HCT116 (cell line): ENCODE measurements at regions not wholly inside any gene's neighbourhood (a gene's known extent, or its start where the extent isn't known, plus 50 kb on each side); places are given as distances from the start of the nearest gene placed in this dataset.

Experiments
- ATAC-seq: fragments of 200-7000 bp; cut with Tn5 transposase; 2 replicates; pipeline ENCODE4 v1.9.1; 2020; ENCODE audit warnings: mild to moderate bottlenecking, moderate library complexity
- BruUV-seq: library from RNA; stranded (reverse); fragments of 400-500 nt; replicated peaks from 2 replicates; lab custom pipeline; 2021; lab: Mats Ljungman, UMichigan
- CTCF ChIA-PET: fragments of 300-600 bp; sonication (Branson Sonifier 250); formaldehyde crosslinking; loops from one replicate; lab custom pipeline; 2021; ENCODE audit warnings: antibody characterized with exemption; lab: Charles Lee
- POLR2A ChIA-PET: fragments of 300-600, 350-600 bp; sonication (Branson Sonifier 250); formaldehyde crosslinking; loops from one replicate; lab custom pipeline; 2021; ENCODE audit warnings: antibody characterized with exemption; lab: Charles Lee
- RAD21 ChIA-PET, 2 experiments: fragments of 300-600 bp; sonication (Branson Sonifier 250); formaldehyde crosslinking; loops; one replicate each; lab custom pipeline; 2023; ENCODE audit warnings: low total read pairs in 2 of 2; ENCODE audit not compliant: uncharacterized antibody in 2 of 2, unreplicated experiment in 2 of 2, low non-redundant PET in 1 of 2; lab: Charles Lee
- DNase-seq: peaks from one replicate; pipeline ENCODE4 v3.0.0-alpha.2; 2010; ENCODE audit warnings: low read depth, low spot score
- H2AFZ ChIP-seq: fragments of 200-600 bp; shearing (Covaris generic), sonication (generic); 2 replicates; pipeline ENCODE4 v1.6.1; 2017; ENCODE audit warnings: low read depth, mixed run types, mixed read lengths, antibody characterized with exemption, low read length; ENCODE audit not compliant: poor library complexity, severe bottlenecking
- H3K27ac ChIP-seq: 2 replicates; pipeline ENCODE4 v1.5.1; 2012; ENCODE audit warnings: low read depth, low read length
- H3K27me3 ChIP-seq: fragments of 200-600 bp; sonication (generic); 2 replicates; pipeline ENCODE4 v1.6.1; 2016; ENCODE audit warnings: mixed run types, low read length, mixed read lengths; ENCODE audit not compliant: insufficient read depth
- H3K36me3 ChIP-seq, 2 experiments: fragments of 200-500 bp in 1 of 2; fragments of 200-600 bp in 1 of 2; sonication (Bioruptor generic) in 1 of 2; sonication (generic) in 1 of 2; 2 replicates each; pipeline versions ENCODE4 v1.5.1 to v1.6.1; 2014 to 2016; ENCODE audit warnings: low read length in 2 of 2, inconsistent platforms in 1 of 2, mixed read lengths in 1 of 2, mixed run types in 1 of 2; ENCODE audit not compliant: insufficient read depth in 2 of 2, control insufficient read depth in 1 of 2
- H3K4me1 ChIP-seq, 2 experiments: fragments of 200-600 bp in 1 of 2; sonication (generic) in 1 of 2; 2 replicates each; pipeline versions ENCODE4 v1.5.1 to v1.6.1; 2012 to 2017; ENCODE audit warnings: low read length in 2 of 2, inconsistent platforms in 1 of 2, mild to moderate bottlenecking in 1 of 2, mixed read lengths in 1 of 2, mixed run types in 1 of 2, moderate library complexity in 1 of 2; ENCODE audit not compliant: insufficient read depth in 2 of 2, control insufficient read depth in 1 of 2
- H3K4me2 ChIP-seq: fragments of 200-600 bp; sonication (generic); 2 replicates; pipeline ENCODE4 v1.6.1; 2017; ENCODE audit warnings: mixed run types, low read length, mixed read lengths
- H3K4me3 ChIP-seq, 2 experiments: fragments of 200-600 bp in 1 of 2; sonication (generic) in 1 of 2; replicated peaks in 1 of 2; 2 replicates each; pipeline ENCODE4 v1.5.1; 2011 to 2016; ENCODE audit warnings: low read length in 2 of 2, control low read depth in 1 of 2, low read depth in 1 of 2, mild to moderate bottlenecking in 1 of 2, mixed read lengths in 1 of 2, mixed run types in 1 of 2
- H3K79me2 ChIP-seq: fragments of 200-600 bp; sonication (generic); 2 replicates; pipeline ENCODE4 v1.6.1; 2017; ENCODE audit warnings: mild to moderate bottlenecking, mixed run types, low read length, moderate library complexity, mixed read lengths; ENCODE audit not compliant: insufficient read depth
- H3K9ac ChIP-seq: fragments of 200-600 bp; sonication (generic); 2 replicates; pipeline ENCODE4 v1.6.1; 2016; ENCODE audit warnings: low read length, mixed read lengths
- H3K9me2 ChIP-seq: fragments of 200-600 bp; sonication (generic), shearing (Covaris generic); 2 replicates; pipeline ENCODE4 v1.6.1; 2017; ENCODE audit warnings: mixed run types, mild to moderate bottlenecking, moderate library complexity; ENCODE audit not compliant: insufficient read depth
- H3K9me3 ChIP-seq, 2 experiments: fragments of 200-500 bp in 1 of 2; fragments of 200-600 bp in 1 of 2; sonication (Bioruptor generic) in 1 of 2; sonication (generic) in 1 of 2; 2 replicates each; pipeline ENCODE4 v1.6.1; 2014 to 2017; ENCODE audit warnings: low read length in 2 of 2, mixed read lengths in 2 of 2, inconsistent platforms in 1 of 2, low read depth in 1 of 2, mild to moderate bottlenecking in 1 of 2, mixed run types in 1 of 2, moderate library complexity in 1 of 2; ENCODE audit not compliant: control insufficient read depth in 1 of 2, insufficient read depth in 1 of 2
- H4K20me1 ChIP-seq: fragments of 200-600 bp; sonication (generic), shearing (Covaris generic); 2 replicates; pipeline ENCODE4 v1.6.1; 2017; ENCODE audit warnings: mixed run types, mild to moderate bottlenecking, moderate library complexity; ENCODE audit not compliant: insufficient read depth
- ATF3 ChIP-seq: IDR thresholded peaks from 2 replicates; pipeline ENCODE4 v1.6.1; 2012
- CEBPB ChIP-seq: IDR thresholded peaks from 2 replicates; pipeline ENCODE4 v1.6.1; 2012; ENCODE audit warnings: low read depth
- CTCF ChIP-seq, 3 experiments: fragments of 200-600 bp in 1 of 3; sonication (generic) in 1 of 3; IDR thresholded peaks in 2 of 3; conservative IDR thresholded peaks in 1 of 3; 2 replicates each; pipeline ENCODE4 v1.5.1; 2012 to 2017; ENCODE audit warnings: low read depth in 2 of 3, low read length in 2 of 3, antibody characterized with exemption in 1 of 3, borderline replicate concordance in 1 of 3, control low read depth in 1 of 3, mild to moderate bottlenecking in 1 of 3, mixed read lengths in 1 of 3, mixed run types in 1 of 3, moderate library complexity in 1 of 3; ENCODE audit not compliant: insufficient read depth in 1 of 3
- EGR1 ChIP-seq: IDR thresholded peaks from 2 replicates; pipeline ENCODE4 v1.6.1; 2012; ENCODE audit warnings: low read depth
- ELF1 ChIP-seq: IDR thresholded peaks from 2 replicates; pipeline ENCODE4 v1.6.1; 2012; ENCODE audit warnings: low read depth, borderline replicate concordance
- FOSL1 ChIP-seq: IDR thresholded peaks from 2 replicates; pipeline ENCODE4 v1.6.1; 2012; ENCODE audit warnings: low read depth
- JUND ChIP-seq: IDR thresholded peaks from 2 replicates; pipeline ENCODE4 v1.6.1; 2012
- POLR2A ChIP-seq: IDR thresholded peaks from 2 replicates; pipeline ENCODE4 v1.7.0; 2011; ENCODE audit warnings: borderline replicate concordance; ENCODE audit not compliant: insufficient read depth, insufficient read length; ENCODE audit errors: extremely low read depth
- RAD21 ChIP-seq: IDR thresholded peaks from 2 replicates; pipeline ENCODE4 v1.6.1; 2012; ENCODE audit warnings: low read depth, mild to moderate bottlenecking
- REST ChIP-seq: IDR thresholded peaks from 2 replicates; pipeline ENCODE4 v1.6.1; 2012; ENCODE audit warnings: low read depth
- SIN3A ChIP-seq: IDR thresholded peaks from 2 replicates; pipeline ENCODE4 v1.6.1; 2012; ENCODE audit warnings: low read depth
- SRF ChIP-seq: IDR thresholded peaks from 2 replicates; pipeline ENCODE4 v1.6.1; 2012; ENCODE audit warnings: low read depth
- TCF7L2 ChIP-seq: IDR thresholded peaks from 2 replicates; pipeline ENCODE4 v1.7.0; 2011; ENCODE audit warnings: borderline replicate concordance, inconsistent platforms; ENCODE audit not compliant: insufficient read depth, insufficient read length; ENCODE audit errors: extremely low read depth
- YY1 ChIP-seq: IDR thresholded peaks from 2 replicates; pipeline ENCODE4 v1.6.1; 2011; ENCODE audit warnings: low read length, low read depth, moderate library complexity, mild to moderate bottlenecking; ENCODE audit not compliant: insufficient replicate concordance; ENCODE audit errors: extremely low read depth
- ZFX ChIP-seq: fragments of 450-650 bp; IDR thresholded peaks from 2 replicates; pipeline ENCODE4 v1.6.1; 2017
- ZNF274 ChIP-seq: fragments of 200-500 bp; sonication (Bioruptor generic); IDR thresholded peaks from 2 replicates; pipeline ENCODE4 v1.6.1; 2014; ENCODE audit warnings: mild to moderate bottlenecking, low read depth, low read length, inconsistent platforms
- intact Hi-C: fragments of 100-400 bp; cut with micrococcal nuclease; formaldehyde crosslinking; loops from 2 replicates; pipeline ENCODE4 v1.10.0; 2022
- TF ChIP-seq, protein P1 (sequence below): IDR thresholded peaks from 2 replicates; pipeline ENCODE4 v1.6.1; 2011; ENCODE audit warnings: mild to moderate bottlenecking, low read length, moderate library complexity; ENCODE audit not compliant: insufficient replicate concordance; ENCODE audit errors: extremely low read depth

GRCh38 chr4:78691971-78692821, 84.0 kb upstream of the BMP2K start:
- RAD21 ChIA-PET = no interaction called here
- Histone ChIP-seq H3K4me3 (no peak overlapping the region), H3K4me1 (peaks cover 0 to 4% of the 10 kb centered on the region in 2 experiments; a peak in 1 of 4 replicates), H3K9me2 (no peaks in the 10 kb centered on the region), H3K4me2 (no peak overlapping the region), H3K9ac (no peak overlapping the region), H3K9me3 (no peaks in the 10 kb centered on the region), H2AFZ (no peak overlapping the region), H4K20me1 (no peaks in the 10 kb centered on the region), H3K27ac (no peak overlapping the region), H3K27me3 (no peaks in the 10 kb centered on the region), H3K36me3 (no peaks in the 10 kb centered on the region), H3K79me2 (no peaks in the 10 kb centered on the region)
- CTCF ChIA-PET = no interaction called here
- DNase-seq (no peak), ATAC-seq (no peak)
- intact Hi-C loops = no loop called here
- no peak for TF ChIP-seq CEBPB
- TF ChIP-seq SRF = no peak
- TF ChIP-seq ELF1 = no peak
- no peak for TF ChIP-seq REST
- TF ChIP-seq CTCF (IDR thresholded peaks at IDR 0.05 in 2 of 3, conservative IDR thresholded peaks at IDR 0.05 in 1 of 3; ENCODE audit: borderline replicate concordance in 1 of 3, insufficient read depth in 1 of 3, low read depth in 2 of 3, low read length in 2 of 3) = no peak
- no peak for TF ChIP-seq YY1
- TF ChIP-seq ATF3 = no peak
- TF ChIP-seq JUND = no peak
- TF ChIP-seq POLR2A = no peak
- TF ChIP-seq SIN3A = no peak
- TF ChIP-seq TCF7L2 = no peak
- no peak for TF ChIP-seq ZNF274
- TF ChIP-seq ZFX = no peak
- no peak for TF ChIP-seq FOSL1
- TF ChIP-seq, protein P1, sequence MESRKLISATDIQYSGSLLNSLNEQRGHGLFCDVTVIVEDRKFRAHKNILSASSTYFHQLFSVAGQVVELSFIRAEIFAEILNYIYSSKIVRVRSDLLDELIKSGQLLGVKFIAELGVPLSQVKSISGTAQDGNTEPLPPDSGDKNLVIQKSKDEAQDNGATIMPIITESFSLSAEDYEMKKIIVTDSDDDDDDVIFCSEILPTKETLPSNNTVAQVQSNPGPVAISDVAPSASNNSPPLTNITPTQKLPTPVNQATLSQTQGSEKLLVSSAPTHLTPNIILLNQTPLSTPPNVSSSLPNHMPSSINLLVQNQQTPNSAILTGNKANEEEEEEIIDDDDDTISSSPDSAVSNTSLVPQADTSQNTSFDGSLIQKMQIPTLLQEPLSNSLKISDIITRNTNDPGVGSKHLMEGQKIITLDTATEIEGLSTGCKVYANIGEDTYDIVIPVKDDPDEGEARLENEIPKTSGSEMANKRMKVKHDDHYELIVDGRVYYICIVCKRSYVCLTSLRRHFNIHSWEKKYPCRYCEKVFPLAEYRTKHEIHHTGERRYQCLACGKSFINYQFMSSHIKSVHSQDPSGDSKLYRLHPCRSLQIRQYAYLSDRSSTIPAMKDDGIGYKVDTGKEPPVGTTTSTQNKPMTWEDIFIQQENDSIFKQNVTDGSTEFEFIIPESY = no peak
- no peak for TF ChIP-seq EGR1
- no peak for TF ChIP-seq RAD21
- no TSS peak for BruUV-seq
- POLR2A ChIA-PET = no interaction called here
